Testis (tissue), 2 donors: ENCODE measurements at regions not wholly inside any gene's neighbourhood (a gene's known extent, or its start where the extent isn't known, plus 50 kb on each side); places are given as distances from the start of the nearest gene placed in this dataset.
"Not testable (repeated sequence)": the region's sequence is repeated elsewhere in the genome, so short reads cannot be mapped to it uniquely, and the experiment has no call there.

Experiments
- DNase-seq: peaks from one replicate; pipeline ENCODE4 v3.0.0-alpha.2; 2019
- H3K27ac ChIP-seq, 2 donors: fragments of 200-600 bp; sonication (generic); one replicate each; pipeline ENCODE4 v1.5.1; 2019
- H3K27me3 ChIP-seq: fragments of 200-600 bp; sonication (generic); one replicate; pipeline ENCODE4 v1.5.1; 2019
- H3K36me3 ChIP-seq: fragments of 200-600 bp; sonication (generic); one replicate; pipeline ENCODE4 v1.5.1; 2017; ENCODE audit warnings: low read depth; ENCODE audit errors: missing control alignments
- H3K4me1 ChIP-seq: fragments of 200-600 bp; sonication (generic); one replicate; pipeline ENCODE4 v1.5.1; 2019
- H3K4me3 ChIP-seq, 2 donors: fragments of 200-600 bp; sonication (generic); one replicate each; pipeline ENCODE4 v1.5.1; 2017 to 2019
- H3K9me3 ChIP-seq: fragments of 200-600 bp; sonication (generic); one replicate; pipeline ENCODE4 v1.5.1; 2017
- POLR2A ChIP-seq: fragments of 450-650 bp; IDR thresholded peaks from one replicate; pipeline ENCODE4 v1.6.1; 2017; ENCODE audit warnings: antibody characterized with exemption, mild to moderate bottlenecking, moderate library complexity
- WGBS, 2 donors: methylation state at CpG; one replicate each; pipeline ENCODE4 v1.1.5; 2018; 5-methylcytosine and 5-hydroxymethylcytosine counted together
- intact Hi-C: fragments of 100-400 bp; cut with DNase I; formaldehyde crosslinking; loops from one replicate; pipeline ENCODE4 v1.15.1; 2023; ENCODE audit warnings: low total_unique reads
- microRNA-seq, 2 donors: library from miRNA; unstranded; fragments of <30 nt; microRNA quantifications; one replicate each; pipeline ENCODE4, GENCODE V29; 2016; ENCODE audit warnings: borderline number of aligned reads in 2 of 2, borderline replicate concordance in 1 of 2
- small RNA-seq, 2 donors: library from RNA; depleted of rRNA; stranded (forward); fragments of <200 nt; gene quantifications; one replicate each; pipeline ENCODE3, GENCODE V24; 2016
- TF ChIP-seq, protein P1 (sequence below), 3 experiments: fragments of 450-650 bp in 2 of 3; fragments of 200-600 bp in 1 of 3; sonication (generic) in 1 of 3; IDR thresholded peaks; one replicate each; pipeline ENCODE4 v1.5.1; 2016 to 2019; ENCODE audit warnings: antibody characterized with exemption in 3 of 3, mild to moderate bottlenecking in 2 of 3, moderate library complexity in 1 of 3

DNA sequence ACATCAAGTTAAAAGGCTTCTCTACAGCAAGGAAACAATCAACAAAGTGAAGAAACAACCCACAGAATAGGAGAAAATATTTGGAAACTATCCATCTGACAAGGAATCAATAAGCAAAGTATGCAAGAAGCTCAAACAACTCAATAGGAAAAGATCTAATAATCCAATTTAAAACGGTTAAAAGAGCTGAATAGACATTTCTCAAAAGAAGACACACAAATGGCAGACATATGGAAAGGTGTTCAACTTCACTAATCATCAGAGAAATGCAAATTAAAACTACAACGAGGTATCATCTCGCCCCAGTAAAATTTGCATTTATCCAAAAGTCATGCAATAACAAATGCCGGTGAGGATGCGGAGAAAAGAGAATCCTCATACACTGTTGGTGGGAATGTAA is 82.2 kb upstream of the NECTIN3 start:
- H3K9me3 ChIP-seq: no peaks in the 10 kb centered on the region
- no peak for TF ChIP-seq POLR2A
- TF ChIP-seq, protein P1, sequence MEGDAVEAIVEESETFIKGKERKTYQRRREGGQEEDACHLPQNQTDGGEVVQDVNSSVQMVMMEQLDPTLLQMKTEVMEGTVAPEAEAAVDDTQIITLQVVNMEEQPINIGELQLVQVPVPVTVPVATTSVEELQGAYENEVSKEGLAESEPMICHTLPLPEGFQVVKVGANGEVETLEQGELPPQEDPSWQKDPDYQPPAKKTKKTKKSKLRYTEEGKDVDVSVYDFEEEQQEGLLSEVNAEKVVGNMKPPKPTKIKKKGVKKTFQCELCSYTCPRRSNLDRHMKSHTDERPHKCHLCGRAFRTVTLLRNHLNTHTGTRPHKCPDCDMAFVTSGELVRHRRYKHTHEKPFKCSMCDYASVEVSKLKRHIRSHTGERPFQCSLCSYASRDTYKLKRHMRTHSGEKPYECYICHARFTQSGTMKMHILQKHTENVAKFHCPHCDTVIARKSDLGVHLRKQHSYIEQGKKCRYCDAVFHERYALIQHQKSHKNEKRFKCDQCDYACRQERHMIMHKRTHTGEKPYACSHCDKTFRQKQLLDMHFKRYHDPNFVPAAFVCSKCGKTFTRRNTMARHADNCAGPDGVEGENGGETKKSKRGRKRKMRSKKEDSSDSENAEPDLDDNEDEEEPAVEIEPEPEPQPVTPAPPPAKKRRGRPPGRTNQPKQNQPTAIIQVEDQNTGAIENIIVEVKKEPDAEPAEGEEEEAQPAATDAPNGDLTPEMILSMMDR (IDR thresholded peaks at IDR 0.05): no peak
- DNase-seq: no peak
- H3K4me3 ChIP-seq: no peak overlapping the region
- WGBS, 2 donors: 92% methylated on average over 5 of the region's 5 CpGs
- intact Hi-C loops: no loop called here
- no peaks in the 10 kb centered on the region for H3K36me3 ChIP-seq
- H3K27me3 ChIP-seq: no peaks in the 10 kb centered on the region
- H3K4me1 ChIP-seq: no peaks in the 10 kb centered on the region
- no peak overlapping the region for H3K27ac ChIP-seq

DNA sequence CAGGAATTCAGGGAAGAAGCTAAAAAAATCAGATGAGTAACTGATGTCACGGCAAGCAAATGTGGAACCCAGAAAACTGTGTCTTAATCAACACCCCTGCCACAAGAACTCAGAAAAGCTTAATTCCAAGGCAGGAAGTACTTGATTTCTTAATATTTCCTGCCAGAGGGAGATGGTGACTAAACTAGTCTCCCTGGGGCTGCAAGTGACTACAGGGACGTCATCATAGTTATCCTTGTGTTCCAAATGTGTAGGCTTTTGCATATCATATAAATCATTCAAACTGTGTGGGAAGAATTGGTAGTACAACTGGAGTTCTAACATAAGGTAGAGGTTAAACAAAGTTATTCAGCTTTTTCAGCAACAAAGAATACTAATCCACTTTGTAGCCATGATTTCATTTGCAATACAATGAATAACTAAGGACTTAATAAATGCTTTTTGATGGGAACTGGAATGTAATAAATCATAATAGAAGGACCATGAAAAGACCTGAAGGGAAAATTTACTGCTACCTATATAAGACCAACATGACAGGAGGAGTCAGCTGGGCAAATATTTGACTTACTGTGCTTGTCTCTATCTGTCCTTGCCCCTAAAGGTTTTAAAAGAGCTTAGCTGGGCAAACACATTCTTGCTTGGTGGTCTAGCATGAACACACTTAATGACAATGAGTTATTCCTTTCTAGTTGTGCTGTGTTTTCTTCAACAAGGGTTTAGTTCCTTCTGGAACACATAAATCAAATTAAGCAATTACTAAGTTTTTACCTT is 76.0 kb upstream of the NECTIN3 start:
- no peak for TF ChIP-seq POLR2A
- TF ChIP-seq, protein P1 (IDR thresholded peaks at IDR 0.05): no peak
- intact Hi-C loops: no loop called here
- DNase-seq: no peak
- 58 to 67% methylated on average over 2 of the region's 2 CpGs for WGBS, 2 donors
- Histone ChIP-seq H3K27ac (no peak overlapping the region), H3K4me3 (no peak overlapping the region), H3K27me3 (no peaks in the 10 kb centered on the region), H3K4me1 (no peaks in the 10 kb centered on the region), H3K9me3 (no peaks in the 10 kb centered on the region), H3K36me3 (no peaks in the 10 kb centered on the region)

DNA sequence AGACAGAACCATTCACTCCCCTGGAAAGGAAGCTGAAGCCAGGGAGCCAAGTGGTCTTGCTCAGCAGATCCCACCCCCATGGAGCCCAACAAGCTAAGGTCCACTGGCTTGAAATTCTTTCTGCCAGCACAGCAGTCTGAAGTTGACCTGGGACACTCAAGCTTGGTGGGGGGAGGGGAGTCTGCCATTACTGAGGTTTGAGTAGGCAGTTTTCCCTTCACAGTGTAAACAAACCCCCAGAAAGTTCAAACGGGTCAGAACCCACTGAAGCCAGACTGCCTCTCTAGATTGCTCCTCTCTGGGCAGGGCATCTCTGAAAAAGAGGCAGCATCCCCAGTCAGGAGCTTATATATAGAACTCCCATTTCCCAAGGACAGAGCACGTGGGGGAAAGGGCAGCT is 72.8 kb upstream of the NECTIN3 start:
- H3K36me3 ChIP-seq, H3K4me3 ChIP-seq, H3K27ac ChIP-seq, H3K4me1 ChIP-seq, H3K9me3 ChIP-seq, H3K27me3 ChIP-seq, DNase-seq, intact Hi-C loops: not testable (repeated sequence)
- 55 to 68% methylated on average over 2 of the region's 2 CpGs for WGBS, 2 donors

DNA sequence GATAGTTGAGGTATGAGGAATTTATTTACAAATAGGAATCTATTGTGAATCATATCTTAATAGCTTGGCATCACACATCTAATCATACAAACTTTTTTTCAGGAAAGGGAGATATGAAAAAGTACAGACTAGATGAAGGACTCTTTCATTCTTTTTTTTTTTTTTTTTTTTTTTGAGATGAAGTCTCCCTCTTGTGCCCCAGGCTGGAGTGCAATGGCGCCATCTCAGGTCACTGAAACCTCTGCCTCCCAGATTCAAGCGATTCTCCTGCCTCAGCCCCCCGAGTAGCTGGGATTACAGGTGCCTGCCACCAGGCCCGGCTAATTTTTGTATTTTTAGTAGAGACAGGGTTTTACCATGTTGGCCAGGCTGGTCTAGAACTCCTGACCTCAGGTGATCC is 65.1 kb upstream of the NECTIN3 start:
- WGBS, 2 donors: 76 to 86% methylated on average over 4 of the region's 4 CpGs
- H3K9me3 ChIP-seq, H3K4me1 ChIP-seq, H3K27ac ChIP-seq, H3K4me3 ChIP-seq, intact Hi-C loops, DNase-seq, H3K27me3 ChIP-seq, H3K36me3 ChIP-seq: not testable (repeated sequence)

DNA sequence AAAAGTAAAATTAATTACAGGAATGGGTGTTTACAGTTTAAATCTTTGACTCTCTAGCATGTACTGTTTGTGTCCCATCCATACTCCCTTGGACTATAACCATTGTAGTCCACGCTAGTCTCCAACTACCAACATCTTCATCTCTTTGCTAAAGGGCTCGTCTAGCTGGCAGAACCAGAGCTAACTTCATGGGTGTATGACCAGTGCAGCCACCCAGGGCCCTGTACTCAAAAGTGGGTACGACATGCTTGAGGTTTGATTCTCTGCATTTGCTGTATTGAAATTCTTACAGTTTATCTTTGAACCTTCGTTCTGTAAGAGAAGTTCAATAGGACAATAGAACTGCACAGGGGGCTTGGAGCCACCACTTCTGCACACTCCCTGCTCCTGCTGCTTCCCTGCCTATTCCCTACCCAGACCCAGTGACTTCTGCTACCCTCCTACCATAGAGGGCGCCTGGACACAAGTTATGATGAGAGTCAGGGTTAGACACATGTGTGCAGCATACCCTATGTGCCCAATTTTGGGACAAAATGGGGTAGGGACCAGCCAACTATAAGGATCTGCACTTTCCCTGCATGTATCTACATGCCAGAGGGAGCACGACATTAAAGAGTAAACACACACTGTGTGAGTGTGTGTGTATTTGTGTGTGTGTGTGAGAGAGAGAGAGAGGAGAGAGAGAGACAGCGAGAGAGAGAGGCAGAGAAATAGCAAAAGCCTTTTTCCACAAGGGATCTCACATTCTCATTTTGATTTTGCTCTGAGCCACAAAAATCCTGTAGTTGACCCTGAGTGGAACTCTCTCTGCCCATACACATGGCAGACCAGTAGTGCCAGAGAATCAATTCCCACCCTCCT is 59.0 kb upstream of the NECTIN3 start:
- H3K9me3 ChIP-seq: no peaks in the 10 kb centered on the region
- intact Hi-C loops: no loop called here
- no peak for DNase-seq
- no peak overlapping the region for H3K27ac ChIP-seq
- H3K4me3 ChIP-seq: no peak overlapping the region
- TF ChIP-seq POLR2A: no peak
- TF ChIP-seq, protein P1 (IDR thresholded peaks at IDR 0.05): no peak
- no peaks in the 10 kb centered on the region for H3K4me1 ChIP-seq
- 66 to 90% methylated on average over 6 to 7 of the region's 7 CpGs for WGBS, 2 donors
- no peaks in the 10 kb centered on the region for H3K36me3 ChIP-seq
- H3K27me3 ChIP-seq: no peaks in the 10 kb centered on the region

Small RNAs in the stretch of these regions (microRNA-seq; reads per million reads assigned to microRNA genes)
- 0 reads per million in 2 donors for gene MIR4445

Small RNAs in the stretch of these regions (small RNA-seq; reads per million reads assigned to genes)
- 0 reads per million in 2 donors for gene AC078918.1
- gene MIR4445: 0 reads per million in 2 donors
- gene RF00019: 0 reads per million in 2 donors
- gene RNU6ATAC15P: 0 reads per million in 2 donors
